ENCODE measurements at regions not wholly inside any gene's neighbourhood (a gene's known extent, or its start where the extent isn't known, plus 50 kb on each side); places are given as distances from the start of the nearest gene placed in this dataset.

DNA sequence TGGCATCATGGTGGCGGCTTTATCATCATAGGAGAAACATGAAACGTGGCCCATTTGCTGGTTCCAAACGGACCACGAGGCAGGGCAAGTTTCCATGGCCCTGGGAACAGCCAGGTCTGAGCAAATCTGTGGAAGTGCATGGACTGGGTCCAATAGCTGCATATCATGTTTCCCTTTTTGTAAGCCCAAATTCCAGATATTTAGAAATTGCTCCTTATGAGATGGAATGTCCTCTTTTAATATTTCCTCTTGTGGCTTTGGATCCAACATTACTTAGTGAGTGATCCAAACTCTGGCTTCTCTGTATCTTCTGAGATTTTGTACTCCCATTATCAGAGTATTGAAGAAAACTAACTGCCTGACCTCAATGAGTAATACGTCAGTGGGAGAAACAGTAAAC is 79.8 kb upstream of the FBXL7 start:
- Histone ChIP-seq H3K4me2 (ENCODE audit: low read length) (no peak overlapping the region), H3K27me3 (ENCODE audit: low read length) (no peaks in the 10 kb centered on the region), H3K9ac (ENCODE audit: low read length) (no peak overlapping the region), H3K27ac (ENCODE audit: low read length) (no peak overlapping the region), H3K9me3 (ENCODE audit: low read length) (0 out of 2 replicates have a peak, but pooled peaks cover 8% of the 10 kb centered on the region), H3K4me3 (ENCODE audit: low read length) (no peak overlapping the region), H3F3A (ENCODE audit: low read length, unreplicated experiment) (no peaks in the 10 kb centered on the region), H3K79me2 (ENCODE audit: low read length) (no peaks in the 10 kb centered on the region), H3K9me2 (replicated peaks; ENCODE audit: low read length) (no peaks in the 10 kb centered on the region), H3K4me1 (ENCODE audit: insufficient read depth, low read length) (no peaks in the 10 kb centered on the region), H2AFZ (ENCODE audit: low read length) (no peak overlapping the region), H3K36me3 (ENCODE audit: low read depth, low read length) (no peaks in the 10 kb centered on the region), H4K20me1 (ENCODE audit: low read length) (no peaks in the 10 kb centered on the region)
- intact Hi-C loops (cut with micrococcal nuclease): no loop called here
- TF ChIP-seq EZH2 (IDR thresholded peaks at IDR 0.05; ENCODE audit: low read length, unreplicated experiment) (no peak), CTCF (conservative IDR thresholded peaks at IDR 0.05; ENCODE audit: low read depth, low read length) (no peak), EZH2phosphoT487 (IDR thresholded peaks at IDR 0.05; ENCODE audit: borderline replicate concordance, low read length) (no peak)
- ATAC-seq: no peak
- no peak for DNase-seq
- no TSS peak for BruUV-seq (replicated peaks)
- POLR2A ChIA-PET (ENCODE audit: unreplicated experiment): no interaction called here
- CTCF ChIA-PET: no interaction called here

DNA sequence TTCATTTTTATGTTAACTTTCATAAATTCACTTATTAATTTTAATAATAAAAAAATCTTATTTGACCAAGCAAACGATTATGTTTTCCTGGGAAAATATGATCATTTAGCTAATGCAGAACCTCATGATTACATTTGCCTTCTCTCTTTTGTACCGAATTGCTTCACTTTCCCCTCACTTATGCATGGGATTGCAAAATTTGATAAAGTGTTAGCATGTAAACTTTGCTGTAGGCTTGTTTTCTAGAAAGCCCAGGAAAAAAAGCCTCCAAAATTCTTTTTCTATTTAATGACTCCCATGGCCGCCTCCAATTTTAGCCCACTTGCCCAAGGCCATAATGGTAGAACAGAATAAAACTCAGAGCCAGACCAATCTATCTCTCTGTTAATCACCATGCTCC is 82.8 kb upstream of the FBXL7 start:
- H3K9ac ChIP-seq (ENCODE audit: low read length): no peak overlapping the region
- ATAC-seq (no peak), DNase-seq (no peak)
- H3K27me3 ChIP-seq (ENCODE audit: low read length): no peaks in the 10 kb centered on the region
- H2AFZ ChIP-seq (ENCODE audit: low read length): no peak overlapping the region
- H3K9me2 ChIP-seq (replicated peaks; ENCODE audit: low read length): no peaks in the 10 kb centered on the region
- H3K4me1 ChIP-seq (ENCODE audit: insufficient read depth, low read length): no peaks in the 10 kb centered on the region
- no peak overlapping the region for H3K4me2 ChIP-seq (ENCODE audit: low read length)
- POLR2A ChIA-PET (ENCODE audit: unreplicated experiment): no interaction called here
- CTCF ChIA-PET: no interaction called here
- no peaks in the 10 kb centered on the region for H4K20me1 ChIP-seq (ENCODE audit: low read length)
- H3K36me3 ChIP-seq (ENCODE audit: low read depth, low read length): no peaks in the 10 kb centered on the region
- H3K9me3 ChIP-seq (ENCODE audit: low read length): peaks cover 9% of the 10 kb centered on the region; the same call in 1 of the 2 replicates
- TF ChIP-seq EZH2phosphoT487 (IDR thresholded peaks at IDR 0.05; ENCODE audit: borderline replicate concordance, low read length) (no peak), EZH2 (IDR thresholded peaks at IDR 0.05; ENCODE audit: low read length, unreplicated experiment) (no peak), CTCF (conservative IDR thresholded peaks at IDR 0.05; ENCODE audit: low read depth, low read length) (no peak)
- H3K27ac ChIP-seq (ENCODE audit: low read length): no peak overlapping the region
- H3F3A ChIP-seq (ENCODE audit: low read length, unreplicated experiment): no peaks in the 10 kb centered on the region
- no peaks in the 10 kb centered on the region for H3K79me2 ChIP-seq (ENCODE audit: low read length)
- intact Hi-C loops (cut with micrococcal nuclease): no loop called here
- no peak overlapping the region for H3K4me3 ChIP-seq (ENCODE audit: low read length)
- no TSS peak for BruUV-seq (replicated peaks)

GRCh38 chr5:15406478-15406877 is 93.5 kb upstream of the FBXL7 start:
- Histone ChIP-seq H3K9me2 (replicated peaks; ENCODE audit: low read length) (no peaks in the 10 kb centered on the region), H3F3A (ENCODE audit: low read length, unreplicated experiment) (no peaks in the 10 kb centered on the region), H3K36me3 (ENCODE audit: low read depth, low read length) (no peaks in the 10 kb centered on the region), H3K9me3 (ENCODE audit: low read length) (0 out of 2 replicates have a peak, but pooled peaks cover 11% of the 10 kb centered on the region), H4K20me1 (ENCODE audit: low read length) (no peaks in the 10 kb centered on the region), H3K4me1 (ENCODE audit: insufficient read depth, low read length) (no peaks in the 10 kb centered on the region), H3K27me3 (ENCODE audit: low read length) (no peaks in the 10 kb centered on the region), H3K4me3 (ENCODE audit: low read length) (no peak overlapping the region), H3K79me2 (ENCODE audit: low read length) (no peaks in the 10 kb centered on the region), H3K9ac (ENCODE audit: low read length) (no peak overlapping the region), H3K4me2 (ENCODE audit: low read length) (no peak overlapping the region), H3K27ac (ENCODE audit: low read length) (no peak overlapping the region), H2AFZ (ENCODE audit: low read length) (no peak overlapping the region)
- intact Hi-C loops (cut with micrococcal nuclease): no loop called here
- ATAC-seq (no peak), DNase-seq (no peak)
- CTCF ChIA-PET: no interaction called here
- BruUV-seq (replicated peaks): no TSS peak
- POLR2A ChIA-PET (ENCODE audit: unreplicated experiment): no interaction called here
- TF ChIP-seq CTCF (conservative IDR thresholded peaks at IDR 0.05; ENCODE audit: low read depth, low read length): no peak
- TF ChIP-seq EZH2 (IDR thresholded peaks at IDR 0.05; ENCODE audit: low read length, unreplicated experiment): no peak
- TF ChIP-seq EZH2phosphoT487 (IDR thresholded peaks at IDR 0.05; ENCODE audit: borderline replicate concordance, low read length): no peak

Data from PC-3 (cell line).